ENCODE measurements at regions not wholly inside any gene's neighbourhood (a gene's known extent, or its start where the extent isn't known, plus 50 kb on each side); places are given as distances from the start of the nearest gene placed in this dataset.
A peak's percentile ranks its signal among the peaks of the same experiment; 100 is the strongest.

GRCh38 chr6:133746417-133746770 is 142.5 kb upstream of the TCF21 start:
- Histone ChIP-seq H3K9ac (ENCODE audit: low read length) (peak overlapping the region; percentile 54), H3K27me3 (ENCODE audit: low read length) (no peaks in the 10 kb centered on the region), H3K9me2 (replicated peaks; ENCODE audit: low read length) (no peaks in the 10 kb centered on the region), H3K4me1 (ENCODE audit: insufficient read depth, low read length) (peaks cover 19% of the 10 kb centered on the region), H3K4me3 (ENCODE audit: low read length) (no peak overlapping the region), H3K36me3 (ENCODE audit: low read depth, low read length) (no peaks in the 10 kb centered on the region), H3K27ac (ENCODE audit: low read length) (peak overlapping the region; percentile 93), H3K4me2 (ENCODE audit: low read length) (peak overlapping the region; percentile 26; the same call in 1 of the 2 replicates), H2AFZ (ENCODE audit: low read length) (no peak overlapping the region), H4K20me1 (ENCODE audit: low read length) (no peaks in the 10 kb centered on the region), H3K79me2 (ENCODE audit: low read length) (no peaks in the 10 kb centered on the region), H3K9me3 (ENCODE audit: low read length) (no peaks in the 10 kb centered on the region), H3F3A (ENCODE audit: low read length, unreplicated experiment) (no peaks in the 10 kb centered on the region)
- intact Hi-C loops (cut with micrococcal nuclease): no loop called here
- DNase-seq (no peak), ATAC-seq (no peak)
- BruUV-seq (replicated peaks): no TSS peak
- ChIA-PET POLR2A (ENCODE audit: unreplicated experiment) (no interaction called here), CTCF (interaction anchor here (0.6 kb wide), 1 partner anchor 158 kb away, joined by 8 read pairs; no protein-coding TSS in a partner anchor)
- TF ChIP-seq EZH2 (IDR thresholded peaks at IDR 0.05; ENCODE audit: low read length, unreplicated experiment) (no peak), EZH2phosphoT487 (IDR thresholded peaks at IDR 0.05; ENCODE audit: borderline replicate concordance, low read length) (no peak), CTCF (conservative IDR thresholded peaks at IDR 0.05; ENCODE audit: low read depth, low read length) (no peak)

GRCh38 chr6:133748628-133749027 is 140.3 kb upstream of the TCF21 start:
- Histone ChIP-seq H3K9ac (ENCODE audit: low read length) (no peak overlapping the region), H3K27me3 (ENCODE audit: low read length) (no peaks in the 10 kb centered on the region), H3F3A (ENCODE audit: low read length, unreplicated experiment) (no peaks in the 10 kb centered on the region), H4K20me1 (ENCODE audit: low read length) (no peaks in the 10 kb centered on the region), H3K9me2 (replicated peaks; ENCODE audit: low read length) (no peaks in the 10 kb centered on the region), H2AFZ (ENCODE audit: low read length) (no peak overlapping the region), H3K27ac (ENCODE audit: low read length) (no peak overlapping the region), H3K4me1 (ENCODE audit: insufficient read depth, low read length) (peaks cover 15% of the 10 kb centered on the region), H3K9me3 (ENCODE audit: low read length) (no peaks in the 10 kb centered on the region), H3K4me3 (ENCODE audit: low read length) (no peak overlapping the region), H3K4me2 (ENCODE audit: low read length) (no peak overlapping the region), H3K36me3 (ENCODE audit: low read depth, low read length) (no peaks in the 10 kb centered on the region), H3K79me2 (ENCODE audit: low read length) (no peaks in the 10 kb centered on the region)
- DNase-seq: no peak
- CTCF ChIA-PET: no interaction called here
- POLR2A ChIA-PET (ENCODE audit: unreplicated experiment): no interaction called here
- TF ChIP-seq CTCF (conservative IDR thresholded peaks at IDR 0.05; ENCODE audit: low read depth, low read length): no peak
- no peak for TF ChIP-seq EZH2phosphoT487 (IDR thresholded peaks at IDR 0.05; ENCODE audit: borderline replicate concordance, low read length)
- TF ChIP-seq EZH2 (IDR thresholded peaks at IDR 0.05; ENCODE audit: low read length, unreplicated experiment): no peak
- intact Hi-C loops (cut with micrococcal nuclease): no loop called here
- no TSS peak for BruUV-seq (replicated peaks)
- no peak for ATAC-seq

- H3K9me3 ChIP-seq (ENCODE audit: low read length): no peaks in the 10 kb centered on the region
- H2AFZ ChIP-seq (ENCODE audit: low read length): no peak overlapping the region
- no peaks in the 10 kb centered on the region for H3K27me3 ChIP-seq (ENCODE audit: low read length)
- peaks cover 15% of the 10 kb centered on the region for H3K4me1 ChIP-seq (ENCODE audit: insufficient read depth, low read length)
- TF ChIP-seq EZH2phosphoT487 (IDR thresholded peaks at IDR 0.05; ENCODE audit: borderline replicate concordance, low read length): no peak
- TF ChIP-seq EZH2 (IDR thresholded peaks at IDR 0.05; ENCODE audit: low read length, unreplicated experiment): no peak
- no peak for TF ChIP-seq CTCF (conservative IDR thresholded peaks at IDR 0.05; ENCODE audit: low read depth, low read length)
- H3K9ac ChIP-seq (ENCODE audit: low read length): no peak overlapping the region
- no TSS peak for BruUV-seq (replicated peaks)
- no peak overlapping the region for H3K27ac ChIP-seq (ENCODE audit: low read length)
- H3K4me2 ChIP-seq (ENCODE audit: low read length): no peak overlapping the region
- H3K4me3 ChIP-seq (ENCODE audit: low read length): no peak overlapping the region
- ChIA-PET CTCF (no interaction called here), POLR2A (ENCODE audit: unreplicated experiment) (no interaction called here)
- no peaks in the 10 kb centered on the region for H3K36me3 ChIP-seq (ENCODE audit: low read depth, low read length)
- DNase-seq (no peak), ATAC-seq (no peak)
- no peaks in the 10 kb centered on the region for H3K9me2 ChIP-seq (replicated peaks; ENCODE audit: low read length)
- intact Hi-C loops (cut with micrococcal nuclease): no loop called here
- no peaks in the 10 kb centered on the region for H4K20me1 ChIP-seq (ENCODE audit: low read length)
- no peaks in the 10 kb centered on the region for H3F3A ChIP-seq (ENCODE audit: low read length, unreplicated experiment)
- no peaks in the 10 kb centered on the region for H3K79me2 ChIP-seq (ENCODE audit: low read length)
Observed at GRCh38 chr6:133749427-133749826, 139.5 kb upstream of the TCF21 start.

Measured in PC-3 (cell line).